GM21737 (cell line): ENCODE measurements at regions not wholly inside any gene's neighbourhood (a gene's known extent, or its start where the extent isn't known, plus 50 kb on each side); places are given as distances from the start of the nearest gene placed in this dataset.

ENCODE experiments used
- ATAC-seq: cut with Tn5 transposase; IDR thresholded peaks from one replicate; pipeline ENCODE4 v1.9.1; 2021; ENCODE audit warnings: mild to moderate bottlenecking, moderate library complexity; ENCODE audit not compliant: unreplicated experiment

GRCh38 chr4:180860089-180860720 lies 1383.0 kb upstream of the TENM3 start:
- ATAC-seq: no peak

GRCh38 chr4:180861651-180862050 lies 1381.6 kb upstream of the TENM3 start:
- ATAC-seq: no peak

GRCh38 chr4:180866933-180867643 lies 1376.1 kb upstream of the TENM3 start:
- ATAC-seq: no peak

- ATAC-seq: no peak
Measured at GRCh38 chr4:180870623-180871022, 1372.6 kb upstream of the TENM3 start.

- ATAC-seq: no peak
Measured at GRCh38 chr4:180898305-180898704, 1344.9 kb upstream of the TENM3 start.

DNA sequence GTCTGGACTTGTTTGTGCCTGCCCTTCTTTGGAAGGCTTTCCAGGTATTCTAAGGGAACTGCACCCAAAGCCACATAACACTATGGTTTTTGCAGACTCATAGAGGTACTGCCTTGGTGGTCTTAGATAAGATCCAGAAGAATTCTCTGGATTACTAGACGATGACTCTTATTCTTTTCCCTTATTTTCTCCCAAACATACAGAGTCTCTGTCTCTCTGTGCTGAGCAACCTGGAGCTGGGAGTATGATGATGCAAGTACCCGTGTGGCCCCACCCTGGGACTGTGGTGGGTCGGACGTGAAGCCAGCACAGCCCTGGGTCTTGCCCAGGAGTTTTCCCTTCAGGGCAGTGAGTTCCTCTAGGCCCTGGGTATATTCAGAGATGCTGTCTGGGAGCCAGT lies 1342.4 kb upstream of the TENM3 start:
- no peak for ATAC-seq

- no peak for ATAC-seq
Measured at GRCh38 chr4:180909279-180909678, 1333.9 kb upstream of the TENM3 start.

GRCh38 chr4:180913750-180914149 lies 1329.5 kb upstream of the TENM3 start:
- no peak for ATAC-seq

DNA sequence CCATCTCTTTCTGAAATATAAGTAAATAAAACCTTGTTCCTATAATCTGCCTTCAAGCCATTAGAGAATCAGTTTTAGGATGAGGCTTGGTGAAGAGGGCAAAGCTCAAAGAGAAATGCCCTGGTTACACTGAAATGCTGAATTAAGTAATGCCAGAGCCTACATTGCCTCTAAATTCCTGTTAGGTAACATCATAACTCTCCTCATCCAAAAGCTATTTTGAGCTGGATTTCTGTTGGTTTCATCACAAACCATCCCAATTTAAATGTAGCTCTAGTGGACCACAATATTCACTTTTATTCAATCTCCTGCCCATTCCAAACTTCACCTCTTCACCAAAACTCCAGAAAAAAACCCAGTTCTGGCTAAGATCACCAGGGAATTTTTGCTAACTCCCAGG lies 1319.7 kb upstream of the TENM3 start:
- no peak for ATAC-seq

DNA sequence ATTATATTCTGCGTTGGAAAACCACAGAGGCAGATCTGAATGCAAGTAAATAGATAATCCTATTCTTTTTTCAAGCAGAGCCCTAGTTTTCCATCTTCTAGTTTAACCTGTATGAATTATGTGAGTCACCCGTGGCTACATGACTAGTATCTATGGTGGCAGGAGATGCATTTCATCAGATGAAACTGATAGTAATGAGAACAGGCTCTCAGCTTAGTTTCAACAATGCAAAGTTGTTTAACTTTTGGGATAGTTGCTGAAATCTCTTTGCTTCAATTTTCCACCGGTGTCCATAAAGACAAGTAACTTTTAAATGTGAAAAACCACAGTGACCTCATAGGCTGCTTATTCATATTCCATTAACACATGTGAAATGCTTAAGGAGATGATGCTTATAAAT lies 1317.4 kb upstream of the TENM3 start:
- ATAC-seq: no peak

DNA sequence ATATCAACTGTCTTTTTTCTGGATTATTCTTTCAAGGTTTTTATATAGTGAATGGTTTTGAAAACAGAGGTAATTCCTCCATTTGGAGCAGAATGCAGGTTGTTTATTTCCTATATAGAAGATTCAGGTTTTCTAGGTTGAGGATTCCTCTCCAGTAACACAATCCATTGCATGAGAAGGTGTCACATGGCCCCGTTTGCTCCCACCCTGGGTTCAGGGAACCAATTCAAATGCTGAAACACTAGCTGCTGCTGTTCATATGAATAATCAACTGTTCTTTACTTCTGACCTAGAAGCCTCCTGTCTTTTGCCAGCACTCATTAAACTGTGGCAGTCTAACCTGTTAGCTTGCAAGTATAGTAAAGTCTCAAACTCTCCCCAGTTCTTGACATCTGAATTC lies 1316.9 kb upstream of the TENM3 start:
- no peak for ATAC-seq

- no peak for ATAC-seq
Measured at GRCh38 chr4:180932370-180933001, 1310.7 kb upstream of the TENM3 start.

- no peak for ATAC-seq
Measured at GRCh38 chr4:180937083-180937482, 1306.1 kb upstream of the TENM3 start.

DNA sequence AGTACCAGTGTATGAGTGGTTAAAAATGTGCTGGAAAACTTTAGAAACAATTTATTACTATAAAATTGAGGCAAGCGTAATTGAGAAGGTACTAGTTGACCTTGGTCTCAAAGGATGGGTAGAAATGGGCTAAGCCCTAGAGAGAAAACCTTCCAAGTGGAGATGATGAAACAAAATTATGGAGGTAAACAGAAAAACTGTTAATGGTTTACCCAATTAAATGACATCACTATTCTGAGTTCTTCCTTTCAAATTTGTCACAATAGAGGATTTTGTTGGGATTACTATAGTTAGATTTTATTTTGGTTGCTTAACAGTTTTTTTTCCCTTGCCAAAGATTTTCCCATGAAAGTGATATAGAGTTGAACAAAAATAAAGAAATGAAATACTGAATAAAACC lies 1302.5 kb upstream of the TENM3 start:
- ATAC-seq: no peak

GRCh38 chr4:180942367-180942916 lies 1300.8 kb upstream of the TENM3 start:
- ATAC-seq: no peak

GRCh38 chr4:180946188-180946587 lies 1297.0 kb upstream of the TENM3 start:
- ATAC-seq: no peak

- ATAC-seq: no peak
Measured at GRCh38 chr4:180947425-180947824, 1295.8 kb upstream of the TENM3 start.

DNA sequence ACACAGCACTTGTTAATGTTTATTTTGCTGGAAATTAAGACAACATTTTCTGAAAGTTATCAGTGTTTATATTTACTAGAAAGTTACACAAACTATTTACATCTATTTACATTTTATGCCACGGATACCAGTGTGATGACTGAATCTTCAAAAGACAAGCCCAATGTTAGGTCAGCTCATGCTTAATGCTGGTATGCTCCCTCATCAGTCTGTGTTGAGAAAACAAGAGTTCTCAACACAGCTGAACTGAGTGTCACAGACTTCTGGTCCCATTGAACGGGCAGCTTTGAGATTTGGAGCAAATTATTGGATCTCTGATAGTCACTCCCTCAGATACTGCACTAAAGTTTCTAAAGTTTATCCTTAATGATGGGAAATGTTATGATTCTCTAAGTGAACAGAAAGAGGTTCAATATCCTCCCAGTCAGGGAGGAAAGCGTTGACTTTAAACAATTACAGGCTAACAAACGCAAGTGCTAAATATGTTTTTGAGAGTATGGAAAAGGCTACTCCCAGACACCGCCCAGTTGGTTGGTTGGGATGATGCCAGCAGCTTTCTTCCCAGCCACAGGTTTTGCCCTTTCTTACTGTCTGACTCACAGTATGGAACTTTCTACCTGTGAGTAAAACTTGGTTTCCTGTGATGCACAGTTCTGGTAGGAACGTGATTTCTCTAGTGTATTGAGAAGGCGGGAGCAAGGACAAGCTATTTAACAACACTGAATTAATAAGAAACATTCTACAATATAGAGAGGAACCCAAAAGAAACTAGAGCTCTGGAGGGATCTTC lies 1293.6 kb upstream of the TENM3 start:
- ATAC-seq: no peak

DNA sequence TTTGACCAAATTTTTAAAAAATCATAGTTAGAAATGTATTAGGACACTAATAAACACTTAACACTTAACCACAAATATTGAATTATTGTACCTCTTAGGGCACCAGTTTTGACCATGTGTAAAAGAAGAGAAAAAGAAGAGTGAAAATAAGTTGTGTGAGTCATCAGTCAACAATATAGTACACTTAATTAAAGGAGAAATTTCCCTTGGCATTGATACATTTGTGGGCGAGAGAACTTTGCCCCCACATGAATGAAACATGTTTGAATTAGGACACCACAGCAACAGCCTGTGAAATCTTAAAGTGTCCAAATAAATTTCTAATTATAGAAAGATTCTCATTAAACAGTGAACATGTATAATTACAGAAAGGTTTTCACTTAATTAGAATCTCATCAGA lies 1292.8 kb upstream of the TENM3 start:
- no peak for ATAC-seq

GRCh38 chr4:180951312-180951711 lies 1291.9 kb upstream of the TENM3 start:
- no peak for ATAC-seq

- no peak for ATAC-seq
Measured at GRCh38 chr4:180953572-180953971, 1289.6 kb upstream of the TENM3 start.
